ENCODE measurements at regions not wholly inside any gene's neighbourhood (a gene's known extent, or its start where the extent isn't known, plus 50 kb on each side); places are given as distances from the start of the nearest gene placed in this dataset.

GRCh38 chr3:181311186-181311585 is 321.6 kb upstream of the DNAJC19 start:
- H3K9me2 ChIP-seq: no peaks in the 10 kb centered on the region
- no peaks in the 10 kb centered on the region for H4K20me1 ChIP-seq (ENCODE audit: insufficient read depth)
- no peaks in the 10 kb centered on the region for H3K4me1 ChIP-seq (ENCODE audit: control insufficient read depth in 1 of 2, insufficient read depth in 2 of 2, low read depth in 1 of 2, low read length in 1 of 2)
- WGBS (ENCODE audit: low lambda C conversion rate): 42% methylated on average over 6 of the region's 6 CpGs
- TF ChIP-seq YY1 (IDR thresholded peaks at IDR 0.05; ENCODE audit: low read depth) (no peak), PBX3 (IDR thresholded peaks at IDR 0.05) (no peak), USF1 (IDR thresholded peaks at IDR 0.05; ENCODE audit: borderline replicate concordance, low read depth) (no peak), GATA2 (CRISPR knock-in tag; IDR thresholded peaks at IDR 0.05) (no peak), IRF3 (IDR thresholded peaks at IDR 0.05; ENCODE audit: low read depth, low read length) (no peak), CHD2 (IDR thresholded peaks at IDR 0.05; ENCODE audit: low read length, partially characterized antibody) (no peak), RFX5 (IDR thresholded peaks at IDR 0.05; ENCODE audit: low read length) (no peak), FOXJ3 (CRISPR knock-in tag; IDR thresholded peaks at IDR 0.05) (no peak), GABPA (IDR thresholded peaks at IDR 0.05; ENCODE audit: low read depth) (no peak), POLR2AphosphoS5 (IDR thresholded peaks at IDR 0.05; ENCODE audit: low read depth, low read length) (no peak), TEAD4 (IDR thresholded peaks at IDR 0.05; ENCODE audit: borderline replicate concordance, insufficient read depth) (no peak), NRF1 (IDR thresholded peaks at IDR 0.05; ENCODE audit: low read depth, low read length) (no peak)
- H3K4me2 ChIP-seq: no peak overlapping the region
- ChIA-PET CTCF (interaction anchor here (1.5 to 2.1 kb wide), 3 partner anchors 16 to 101 kb away, joined by 4 to 9 read pairs (median 9); no protein-coding TSS in a partner anchor), POLR2A (no interaction called here)
- H3K79me2 ChIP-seq (ENCODE audit: insufficient read depth): no peaks in the 10 kb centered on the region
- H3K9me3 ChIP-seq: no peaks in the 10 kb centered on the region
- H3F3A ChIP-seq (replicated peaks; ENCODE audit: insufficient read depth): no peaks in the 10 kb centered on the region
- no peaks in the 10 kb centered on the region for H3K36me3 ChIP-seq (replicated peaks in 1 of 2; ENCODE audit: control insufficient read depth in 1 of 2, insufficient read depth in 2 of 2, low read length in 1 of 2)
- H3K27me3 ChIP-seq (ENCODE audit: insufficient read depth): no peaks in the 10 kb centered on the region
- H2AFZ ChIP-seq (ENCODE audit: low read depth): no peak overlapping the region
- no peak for DNase-seq
- no peak overlapping the region for H3K9ac ChIP-seq
- H3K27ac ChIP-seq (ENCODE audit: low read depth in 2 of 2, low read length in 1 of 2): no peak overlapping the region
- H3K4me3 ChIP-seq (ENCODE audit: low read depth in 2 of 2, low read length in 1 of 2): no peak overlapping the region

- no peak for DNase-seq
- H3K36me3 ChIP-seq (replicated peaks in 1 of 2; ENCODE audit: control insufficient read depth in 1 of 2, insufficient read depth in 2 of 2, low read length in 1 of 2): no peaks in the 10 kb centered on the region
- 48% methylated on average over 2 of the region's 2 CpGs for WGBS (ENCODE audit: low lambda C conversion rate)
- no peak overlapping the region for H3K4me3 ChIP-seq (ENCODE audit: low read depth in 2 of 2, low read length in 1 of 2)
- no peaks in the 10 kb centered on the region for H3K27me3 ChIP-seq (ENCODE audit: insufficient read depth)
- H3K4me1 ChIP-seq (ENCODE audit: control insufficient read depth in 1 of 2, insufficient read depth in 2 of 2, low read depth in 1 of 2, low read length in 1 of 2): peaks cover 0 to 3% of the 10 kb centered on the region in 2 experiments; a peak in 1 of 4 replicates
- POLR2A ChIA-PET: no interaction called here
- no peak overlapping the region for H3K9ac ChIP-seq
- no peaks in the 10 kb centered on the region for H3K9me2 ChIP-seq
- H2AFZ ChIP-seq (ENCODE audit: low read depth): no peak overlapping the region
- H3K4me2 ChIP-seq: no peak overlapping the region
- TF ChIP-seq GATA2 (CRISPR knock-in tag; IDR thresholded peaks at IDR 0.05) (peak; percentile 66), IRF3 (IDR thresholded peaks at IDR 0.05; ENCODE audit: low read depth, low read length) (no peak), EP300 (IDR thresholded peaks at IDR 0.05; ENCODE audit: borderline replicate concordance in 1 of 2, low read depth in 1 of 2, low read length in 1 of 2) (peak in 1 of 2 experiments; percentile 66; a peak in 2 of 4 replicates)
- H3F3A ChIP-seq (replicated peaks; ENCODE audit: insufficient read depth): no peaks in the 10 kb centered on the region
- H3K79me2 ChIP-seq (ENCODE audit: insufficient read depth): no peaks in the 10 kb centered on the region
- no peak overlapping the region for H3K27ac ChIP-seq (ENCODE audit: low read depth in 2 of 2, low read length in 1 of 2)
- no peaks in the 10 kb centered on the region for H4K20me1 ChIP-seq (ENCODE audit: insufficient read depth)
- CTCF ChIA-PET: interaction anchor here (2.0 to 2.8 kb wide), 2 partner anchors 24 to 25 kb away, joined by 5 to 11 read pairs; no protein-coding TSS in a partner anchor
- no peaks in the 10 kb centered on the region for H3K9me3 ChIP-seq
Observed at GRCh38 chr3:181302960-181303359, 313.4 kb upstream of the DNAJC19 start.

Measured in SK-N-SH (cell line).